ENCODE measurements at regions not wholly inside any gene's neighbourhood (a gene's known extent, or its start where the extent isn't known, plus 50 kb on each side); places are given as distances from the start of the nearest gene placed in this dataset.

- no peak for DNase-seq
- intact Hi-C loops (cut with DNase I, micrococcal nuclease) = no loop called here
- TF ChIP-seq CTCF (IDR thresholded peaks at IDR 0.05) = no peak
- no peak overlapping the region for H3K4me3 ChIP-seq
- H3K36me3 ChIP-seq (ENCODE audit: low read depth) = no peaks in the 10 kb centered on the region
- H3K9me3 ChIP-seq = no peaks in the 10 kb centered on the region
- no peaks in the 10 kb centered on the region for H3K4me1 ChIP-seq (ENCODE audit: low read depth)
- no peak for ATAC-seq
These were observed 251.8 kb upstream of the TMEM72 start for GRCh38 chr10:44659320-44659719.

GRCh38 chr10:44660271-44660670, 250.9 kb upstream of the TMEM72 start:
- no peaks in the 10 kb centered on the region for H3K4me1 ChIP-seq (ENCODE audit: low read depth)
- DNase-seq (no peak), ATAC-seq (no peak)
- intact Hi-C loops (cut with DNase I, micrococcal nuclease) = no loop called here
- no peaks in the 10 kb centered on the region for H3K36me3 ChIP-seq (ENCODE audit: low read depth)
- H3K4me3 ChIP-seq = no peak overlapping the region
- TF ChIP-seq CTCF (IDR thresholded peaks at IDR 0.05) = no peak
- no peaks in the 10 kb centered on the region for H3K9me3 ChIP-seq

GRCh38 chr10:44662051-44662450, 249.1 kb upstream of the TMEM72 start:
- Histone ChIP-seq H3K4me3 (no peak overlapping the region), H3K4me1 (ENCODE audit: low read depth) (no peaks in the 10 kb centered on the region), H3K36me3 (ENCODE audit: low read depth) (no peaks in the 10 kb centered on the region), H3K9me3 (no peaks in the 10 kb centered on the region)
- no peak for TF ChIP-seq CTCF (IDR thresholded peaks at IDR 0.05)
- intact Hi-C loops (cut with DNase I, micrococcal nuclease) = no loop called here
- ATAC-seq = no peak
- no peak for DNase-seq

- Histone ChIP-seq H3K4me1 (ENCODE audit: low read depth) (no peaks in the 10 kb centered on the region), H3K4me3 (no peak overlapping the region), H3K9me3 (no peaks in the 10 kb centered on the region), H3K36me3 (ENCODE audit: low read depth) (no peaks in the 10 kb centered on the region)
- no peak for TF ChIP-seq CTCF (IDR thresholded peaks at IDR 0.05)
- DNase-seq = no peak
- intact Hi-C loops (cut with DNase I, micrococcal nuclease) = no loop called here
- no peak for ATAC-seq
These were observed 242.8 kb upstream of the TMEM72 start for GRCh38 chr10:44668336-44668735.

- no peak for DNase-seq
- intact Hi-C loops (cut with DNase I, micrococcal nuclease) = no loop called here
- TF ChIP-seq CTCF (IDR thresholded peaks at IDR 0.05) = no peak
- Histone ChIP-seq H3K9me3 (no peaks in the 10 kb centered on the region), H3K4me3 (no peak overlapping the region), H3K4me1 (ENCODE audit: low read depth) (no peaks in the 10 kb centered on the region), H3K36me3 (ENCODE audit: low read depth) (no peaks in the 10 kb centered on the region)
- ATAC-seq = no peak
These were observed 239.8 kb upstream of the TMEM72 start for GRCh38 chr10:44671319-44671718.

Measured in mucosa of descending colon (tissue), 3 donors.